ENCODE measurements at regions not wholly inside any gene's neighbourhood (a gene's known extent, or its start where the extent isn't known, plus 50 kb on each side); places are given as distances from the start of the nearest gene placed in this dataset.

- H3K4me1 ChIP-seq (ENCODE audit: control insufficient read depth, extremely low read depth, insufficient read depth, low read length) = no peaks in the 10 kb centered on the region
- H3K79me2 ChIP-seq (ENCODE audit: control insufficient read depth, insufficient read depth, low read length) = no peaks in the 10 kb centered on the region
- TF ChIP-seq EZH2 (IDR thresholded peaks at IDR 0.05; ENCODE audit: low read length) = no peak
- TF ChIP-seq, protein P1, sequence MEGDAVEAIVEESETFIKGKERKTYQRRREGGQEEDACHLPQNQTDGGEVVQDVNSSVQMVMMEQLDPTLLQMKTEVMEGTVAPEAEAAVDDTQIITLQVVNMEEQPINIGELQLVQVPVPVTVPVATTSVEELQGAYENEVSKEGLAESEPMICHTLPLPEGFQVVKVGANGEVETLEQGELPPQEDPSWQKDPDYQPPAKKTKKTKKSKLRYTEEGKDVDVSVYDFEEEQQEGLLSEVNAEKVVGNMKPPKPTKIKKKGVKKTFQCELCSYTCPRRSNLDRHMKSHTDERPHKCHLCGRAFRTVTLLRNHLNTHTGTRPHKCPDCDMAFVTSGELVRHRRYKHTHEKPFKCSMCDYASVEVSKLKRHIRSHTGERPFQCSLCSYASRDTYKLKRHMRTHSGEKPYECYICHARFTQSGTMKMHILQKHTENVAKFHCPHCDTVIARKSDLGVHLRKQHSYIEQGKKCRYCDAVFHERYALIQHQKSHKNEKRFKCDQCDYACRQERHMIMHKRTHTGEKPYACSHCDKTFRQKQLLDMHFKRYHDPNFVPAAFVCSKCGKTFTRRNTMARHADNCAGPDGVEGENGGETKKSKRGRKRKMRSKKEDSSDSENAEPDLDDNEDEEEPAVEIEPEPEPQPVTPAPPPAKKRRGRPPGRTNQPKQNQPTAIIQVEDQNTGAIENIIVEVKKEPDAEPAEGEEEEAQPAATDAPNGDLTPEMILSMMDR (optimal IDR thresholded peaks at IDR 0.05 in 1 of 3, IDR thresholded peaks at IDR 0.05 in 1 of 3, conservative IDR thresholded peaks at IDR 0.05 in 1 of 3; ENCODE audit: extremely low read depth in 1 of 3, insufficient read depth in 2 of 3, low read length in 3 of 3) = no peak
- no peak overlapping the region for H3K9ac ChIP-seq (ENCODE audit: control insufficient read depth, extremely low read depth, insufficient read depth, low read length)
- DNase-seq (ENCODE audit: low read depth, low spot score) (no peak), FAIRE-seq (no peak)
- no peak overlapping the region for H3K4me2 ChIP-seq (ENCODE audit: control insufficient read depth, extremely low read depth, insufficient read depth, low read depth, low read length)
- no peaks in the 10 kb centered on the region for H3K9me3 ChIP-seq (ENCODE audit: control insufficient read depth, low read depth, low read length)
- H3K27me3 ChIP-seq (ENCODE audit: control insufficient read depth, extremely low read depth, insufficient read depth, low read length) = no peaks in the 10 kb centered on the region
- H3K4me3 ChIP-seq (ENCODE audit: control insufficient read depth in 2 of 3, extremely low read depth in 1 of 3, insufficient read depth in 2 of 3, low read depth in 1 of 3, low read length in 3 of 3) = no peak overlapping the region
- no peaks in the 10 kb centered on the region for H3K36me3 ChIP-seq (ENCODE audit: control insufficient read depth in 2 of 2, extremely low read depth in 1 of 2, insufficient read depth in 2 of 2, low read length in 2 of 2)
- H3K27ac ChIP-seq (ENCODE audit: control insufficient read depth, insufficient read depth, low read length) = no peak overlapping the region
- H2AFZ ChIP-seq (ENCODE audit: control insufficient read depth, low read length) = no peak overlapping the region
- H3K9me1 ChIP-seq (ENCODE audit: control insufficient read depth, extremely low read depth, insufficient read depth, low read length) = no peaks in the 10 kb centered on the region
- H4K20me1 ChIP-seq (ENCODE audit: control insufficient read depth, extremely low read depth, insufficient read depth, low read length) = no peaks in the 10 kb centered on the region
- dilution Hi-C loops (cut with MboI; ENCODE audit: extremely low pct_ligation_motif_present, low sequenced_read_pairs) = no loop called here
These were observed 660.0 kb upstream of the POU3F4 start for GRCh38 chrX:82848111-82848510.

Small RNA genes lying in the stretch of these regions (small RNA-seq; reads per million reads assigned to genes)
- 0 reads per million in 3 experiments for gene RF00394 (ENCODE audit: insufficient read length in 3 of 3, low read depth in 3 of 3, low replicate concordance in 1 of 3)
